Heart right ventricle (tissue), 16 donors: ENCODE measurements at regions not wholly inside any gene's neighbourhood (a gene's known extent, or its start where the extent isn't known, plus 50 kb on each side); places are given as distances from the start of the nearest gene placed in this dataset.

Source experiments
- ATAC-seq, 8 donors: fragments of 200-7000 bp; cut with Tn5 transposase; one replicate each; pipeline ENCODE4 v1.9.1; 2020; ENCODE audit warnings: mild to moderate bottlenecking in 8 of 8, moderate library complexity in 8 of 8, moderate number of reproducible peaks in 1 of 8
- DNase-seq, 2 donors: peaks; one replicate each; pipeline ENCODE4 v3.0.0-alpha.2; 2020
- H3K27ac ChIP-seq, 10 donors: fragments of 200-600 bp; sonication (generic) in 2 of 10; one replicate each; pipeline versions ENCODE4 v1.5.0 to v1.8.0; 2020 to 2022; ENCODE audit warnings: mild to moderate bottlenecking in 3 of 10
- H3K27me3 ChIP-seq, 7 donors: fragments of 200-600 bp; one replicate each; pipeline ENCODE4 v1.8.0; 2021 to 2022; ENCODE audit warnings: mild to moderate bottlenecking in 2 of 7
- H3K36me3 ChIP-seq, 9 donors: fragments of 200-600 bp; sonication (generic) in 1 of 9; one replicate each; pipeline versions ENCODE4 v1.5.0 to v1.8.0; 2020 to 2022; ENCODE audit warnings: mild to moderate bottlenecking in 2 of 9
- H3K4me1 ChIP-seq, 9 donors: fragments of 200-600 bp; sonication (generic) in 1 of 9; one replicate each; pipeline versions ENCODE4 v1.5.0 to v1.8.0; 2020 to 2022; ENCODE audit warnings: mild to moderate bottlenecking in 4 of 9
- H3K4me3 ChIP-seq, 10 donors: fragments of 200-600 bp; sonication (generic) in 2 of 10; one replicate each; pipeline versions ENCODE4 v1.5.0 to v1.8.0; 2020 to 2022; ENCODE audit warnings: mild to moderate bottlenecking in 7 of 10, moderate library complexity in 2 of 10
- H3K9me3 ChIP-seq, 11 donors: fragments of 200-600 bp in 10 of 11; sonication (generic) in 2 of 11; one replicate each; pipeline versions ENCODE4 v1.5.0 to v1.8.0; 2013 to 2022; ENCODE audit warnings: mild to moderate bottlenecking in 2 of 11, control low read depth in 1 of 11, moderate library complexity in 1 of 11
- WGBS, 2 donors: extraction: QIAGEN DNeasy Blood & Tissue Kit; methylation state at CpG; one replicate each; pipeline ENCODE4 v1.1.7; 2013; ENCODE audit warnings: inconsistent platforms in 1 of 2; 5-methylcytosine and 5-hydroxymethylcytosine counted together
- intact Hi-C, 10 donors: fragments of 100-400 bp; cut with DNase I; formaldehyde crosslinking; loops; one replicate each; pipeline versions ENCODE4 v1.11.1 to v1.14.2; 2022
- TF ChIP-seq, protein P1 (sequence below), 9 donors: fragments of 200-600 bp; sonication (generic) in 2 of 9; IDR thresholded peaks; one replicate each; pipeline versions ENCODE4 v1.5.0 to v1.8.0; 2021 to 2022; ENCODE audit warnings: antibody characterized with exemption in 9 of 9, mild to moderate bottlenecking in 5 of 9, moderate library complexity in 1 of 9
- donor health status: Arrhythmogenic right ventricular cardiomyopathy.
- donor health status: ischemic (EF 13 %, LVEDD 7.1; RV severe dilation, severe dysfunction).
- donor health status: healthy with polysubstance abuse.
- donor health status: DM: no; HTN: yes; CAD: no.
- donor health status: DM: no; HTN: no; CAD: no.
- donor health status: ischemic (EF 25% LVEDD 6.9; RV normal size, moderate dysfunction).
- donor health status: ischemic (EF 25% LVEDD 5.7; RV mildly dilated, moderate dysfunction).
- donor health status: healthy.
- donor health status: DM: yes; HTN: yes; CAD: no.
- donor health status: Ischemic cardiomyopathy.
- donor health status: ischemic (EF 35%, LVEDD 5.7; RV mildly dilated, moderate dysfunction).
- donor health status: nonischemic (EF 11% LVEDD 7.7; RV severe dilation, severe dysfunction).
- donor health status: DM: yes; HTN: yes; CAD: no.
- donor health status: PGD.
- donor health status: ischemic (EF 29% LVEDD 5.4; RV normal size, mild dysfunction).
- donor health status: nonischemic (EF 23%, LVEDD 6.1; RV moderate dilation, normal function).

DNA sequence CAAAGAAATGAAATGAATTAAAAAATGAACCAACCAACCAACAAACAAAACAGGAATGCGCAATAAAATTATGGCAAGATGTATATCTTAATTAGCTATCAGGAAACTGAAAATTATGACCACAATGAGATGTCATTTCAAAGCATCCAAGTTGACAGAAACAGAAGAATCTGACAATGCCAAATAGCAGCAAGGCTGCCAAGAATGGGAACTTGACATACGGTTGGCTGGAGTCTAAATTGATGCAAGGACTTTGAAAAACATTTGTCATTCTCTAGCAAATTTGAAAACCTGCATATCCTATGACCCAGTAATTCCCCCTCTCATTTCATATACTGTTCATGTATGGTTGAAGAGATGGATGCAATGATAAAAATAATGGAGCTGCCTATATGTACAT is 1262.6 kb downstream of the TBC1D22A start:
- Histone ChIP-seq H3K4me3 (no peak overlapping the region), H3K9me3 (peaks cover 0 to 13% (median 6%) of the 10 kb centered on the region in 11 donors), H3K36me3 (no peaks in the 10 kb centered on the region), H3K27me3 (peaks cover 0 to 9% (median 0%) of the 10 kb centered on the region in 7 donors), H3K4me1 (no peaks in the 10 kb centered on the region), H3K27ac (no peak overlapping the region)
- 75 to 87% methylated on average over 2 of the region's 2 CpGs for WGBS, 2 donors
- intact Hi-C loops = no loop called here
- ATAC-seq (no peak), DNase-seq (no peak)
- TF ChIP-seq, protein P1, sequence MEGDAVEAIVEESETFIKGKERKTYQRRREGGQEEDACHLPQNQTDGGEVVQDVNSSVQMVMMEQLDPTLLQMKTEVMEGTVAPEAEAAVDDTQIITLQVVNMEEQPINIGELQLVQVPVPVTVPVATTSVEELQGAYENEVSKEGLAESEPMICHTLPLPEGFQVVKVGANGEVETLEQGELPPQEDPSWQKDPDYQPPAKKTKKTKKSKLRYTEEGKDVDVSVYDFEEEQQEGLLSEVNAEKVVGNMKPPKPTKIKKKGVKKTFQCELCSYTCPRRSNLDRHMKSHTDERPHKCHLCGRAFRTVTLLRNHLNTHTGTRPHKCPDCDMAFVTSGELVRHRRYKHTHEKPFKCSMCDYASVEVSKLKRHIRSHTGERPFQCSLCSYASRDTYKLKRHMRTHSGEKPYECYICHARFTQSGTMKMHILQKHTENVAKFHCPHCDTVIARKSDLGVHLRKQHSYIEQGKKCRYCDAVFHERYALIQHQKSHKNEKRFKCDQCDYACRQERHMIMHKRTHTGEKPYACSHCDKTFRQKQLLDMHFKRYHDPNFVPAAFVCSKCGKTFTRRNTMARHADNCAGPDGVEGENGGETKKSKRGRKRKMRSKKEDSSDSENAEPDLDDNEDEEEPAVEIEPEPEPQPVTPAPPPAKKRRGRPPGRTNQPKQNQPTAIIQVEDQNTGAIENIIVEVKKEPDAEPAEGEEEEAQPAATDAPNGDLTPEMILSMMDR (IDR thresholded peaks at IDR 0.05) = no peak

DNA sequence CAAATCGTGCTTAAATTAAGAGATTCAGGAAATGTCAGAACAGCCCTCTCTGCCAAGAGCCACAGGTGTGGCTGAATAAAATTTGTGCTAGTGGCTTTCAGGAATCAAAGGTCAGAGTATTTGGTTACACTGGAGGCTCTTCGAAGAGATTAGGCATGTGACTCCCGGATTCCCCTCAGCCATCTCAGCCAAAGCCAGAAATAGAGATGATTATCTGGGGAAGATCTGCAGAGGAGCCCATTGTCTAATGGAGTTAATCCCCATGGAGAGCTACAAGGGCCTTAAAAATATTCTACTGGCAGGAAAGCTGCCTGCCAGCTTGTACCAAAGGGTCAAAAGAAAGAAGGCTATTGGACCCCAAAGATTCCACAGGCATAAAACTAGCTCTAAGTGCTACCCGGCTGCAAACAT is 1259.5 kb downstream of the TBC1D22A start:
- ATAC-seq = no peak
- DNase-seq = no peak
- H3K27me3 ChIP-seq = peaks cover 0 to 22% (median 8%) of the 10 kb centered on the region in 7 donors
- WGBS, 2 donors = 65 to 68% methylated on average over 4 of the region's 4 CpGs
- no peak overlapping the region for H3K27ac ChIP-seq
- no peaks in the 10 kb centered on the region for H3K36me3 ChIP-seq
- no peaks in the 10 kb centered on the region for H3K4me1 ChIP-seq
- H3K4me3 ChIP-seq = no peak overlapping the region
- intact Hi-C loops = no loop called here
- TF ChIP-seq, protein P1 (IDR thresholded peaks at IDR 0.05) = no peak
- H3K9me3 ChIP-seq = peaks cover 0 to 26% (median 10%) of the 10 kb centered on the region in 11 donors

GRCh38 chr22:48018346-48018745 is 1255.9 kb downstream of the TBC1D22A start:
- TF ChIP-seq, protein P1 (IDR thresholded peaks at IDR 0.05) = no peak
- peaks cover 0 to 35% (median 12%) of the 10 kb centered on the region in 7 donors for H3K27me3 ChIP-seq
- H3K9me3 ChIP-seq = peaks cover 0 to 26% (median 10%) of the 10 kb centered on the region in 11 donors
- no peak overlapping the region for H3K4me3 ChIP-seq
- intact Hi-C loops = no loop called here
- WGBS, 2 donors = 53 to 70% methylated on average over 5 of the region's 5 CpGs
- DNase-seq = no peak
- H3K27ac ChIP-seq = no peak overlapping the region
- H3K36me3 ChIP-seq = no peaks in the 10 kb centered on the region
- no peaks in the 10 kb centered on the region for H3K4me1 ChIP-seq
- no peak for ATAC-seq

DNA sequence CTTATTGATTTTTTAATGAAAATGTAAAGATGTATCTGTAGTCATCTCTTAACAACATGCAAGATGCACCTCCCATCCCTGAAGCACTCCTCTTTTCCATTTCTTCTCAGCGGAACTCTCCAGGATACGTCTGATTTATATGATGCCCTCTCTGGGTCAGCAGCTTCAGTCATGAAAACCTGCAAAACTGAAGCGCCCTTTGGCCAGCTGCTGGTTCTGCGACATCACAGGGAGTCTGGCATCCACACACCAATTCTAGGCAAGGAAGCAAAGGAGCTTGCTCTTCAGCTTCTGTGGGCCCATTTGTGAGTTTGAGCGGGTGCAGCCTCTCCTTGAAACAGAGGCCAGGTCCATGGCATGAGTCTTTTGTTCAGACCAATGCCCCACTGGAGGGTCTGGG is 1253.3 kb downstream of the TBC1D22A start:
- intact Hi-C loops = no loop called here

More for the DNA sequence above, 1253.3 kb downstream of the TBC1D22A start:
- Histone ChIP-seq H3K36me3 (no peaks in the 10 kb centered on the region), H3K4me3 (no peak overlapping the region), H3K27me3 (peaks cover 0 to 35% (median 15%) of the 10 kb centered on the region in 7 donors), H3K27ac (no peak overlapping the region), H3K4me1 (no peaks in the 10 kb centered on the region), H3K9me3 (peaks cover 0 to 20% (median 9%) of the 10 kb centered on the region in 11 donors)
- DNase-seq (no peak), ATAC-seq (no peak)
- 86 to 90% methylated on average over 5 of the region's 5 CpGs for WGBS, 2 donors
- TF ChIP-seq, protein P1 (IDR thresholded peaks at IDR 0.05) = no peak
